GM21367 (cell line): ENCODE measurements at regions not wholly inside any gene's neighbourhood (a gene's known extent, or its start where the extent isn't known, plus 50 kb on each side); places are given as distances from the start of the nearest gene placed in this dataset.

ENCODE experiments used
- ATAC-seq: cut with Tn5 transposase; IDR thresholded peaks from one replicate; pipeline ENCODE4 v1.9.1; 2021; ENCODE audit not compliant: unreplicated experiment

DNA sequence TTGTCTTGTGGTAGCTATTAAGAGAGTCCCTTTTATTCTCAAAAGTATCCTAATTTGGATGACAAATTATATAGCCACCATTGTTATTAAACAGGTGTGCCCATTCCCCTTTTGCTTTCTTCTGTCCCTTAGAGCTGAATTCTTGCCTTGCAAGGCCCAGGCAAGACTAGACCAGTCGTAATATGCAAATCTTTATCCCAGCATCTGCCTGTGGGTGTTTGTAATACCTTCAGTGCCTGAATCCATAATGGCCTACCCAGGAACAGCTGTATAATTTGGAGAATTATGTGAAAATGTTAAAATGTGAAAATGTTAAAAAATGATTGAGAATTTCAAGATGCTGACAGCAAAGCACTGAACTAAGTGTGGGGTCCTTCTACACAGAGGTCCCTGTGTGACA is 403.0 kb upstream of the RBMS3 start:
- no peak for ATAC-seq

DNA sequence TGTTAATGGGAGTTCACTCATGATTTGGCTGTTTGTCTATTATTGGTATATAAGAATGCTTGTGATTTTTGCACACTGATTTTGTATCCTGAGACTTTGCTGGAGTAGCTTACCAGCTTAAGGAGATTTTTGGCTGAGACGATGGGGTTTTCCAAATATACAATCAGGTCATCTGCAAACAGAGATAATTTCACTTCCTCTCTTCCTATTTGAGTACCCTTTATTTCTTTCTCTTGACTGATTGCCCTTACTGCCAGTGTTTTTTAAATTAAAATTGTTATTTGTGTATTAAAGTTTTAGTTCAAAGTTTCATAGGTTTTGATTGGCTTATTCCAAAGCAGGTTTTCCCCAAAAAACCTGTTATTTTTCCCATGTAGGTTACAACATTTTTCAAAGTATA is 390.5 kb upstream of the RBMS3 start:
- ATAC-seq = no peak

- ATAC-seq = no peak
These were observed 389.4 kb upstream of the RBMS3 start for GRCh38 chr3:28891485-28891884.

GRCh38 chr3:28900301-28900700 is 380.6 kb upstream of the RBMS3 start:
- ATAC-seq = no peak

- no peak for ATAC-seq
These were observed 379.9 kb upstream of the RBMS3 start for GRCh38 chr3:28901018-28901417.

- ATAC-seq = no peak
These were observed 377.7 kb upstream of the RBMS3 start for GRCh38 chr3:28903171-28903601.

DNA sequence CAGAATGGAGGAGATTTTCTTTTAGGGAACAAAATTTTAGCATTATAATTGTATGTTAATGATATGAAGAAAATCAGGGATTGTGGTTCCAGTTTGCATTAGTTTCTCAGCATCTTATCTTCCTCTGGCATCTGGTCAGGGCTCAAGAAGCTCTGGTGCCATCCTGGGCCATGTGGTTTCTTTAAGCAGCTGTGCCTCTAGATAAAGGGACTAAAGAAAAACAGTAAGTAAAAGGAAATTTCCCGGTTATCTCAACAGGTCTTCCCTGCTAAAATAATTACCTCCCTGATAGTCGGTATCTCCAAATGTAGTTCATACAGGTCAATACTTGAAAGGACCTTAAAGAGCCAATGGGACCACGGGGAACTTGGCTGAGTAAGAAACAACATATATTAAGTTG is 375.1 kb upstream of the RBMS3 start:
- no peak for ATAC-seq

- ATAC-seq = no peak
These were observed 374.1 kb upstream of the RBMS3 start for GRCh38 chr3:28906561-28907310.

- no peak for ATAC-seq
These were observed 373.3 kb upstream of the RBMS3 start for GRCh38 chr3:28907616-28908015.

GRCh38 chr3:28912120-28912885 is 368.6 kb upstream of the RBMS3 start:
- no peak for ATAC-seq

- no peak for ATAC-seq
These were observed 364.9 kb upstream of the RBMS3 start for GRCh38 chr3:28915741-28916500.

GRCh38 chr3:28916713-28917499 is 364.0 kb upstream of the RBMS3 start:
- peak; percentile 95 for ATAC-seq

- ATAC-seq = no peak
These were observed 362.9 kb upstream of the RBMS3 start for GRCh38 chr3:28917895-28918475.

- ATAC-seq = no peak
These were observed 358.5 kb upstream of the RBMS3 start for GRCh38 chr3:28922376-28922775.

DNA sequence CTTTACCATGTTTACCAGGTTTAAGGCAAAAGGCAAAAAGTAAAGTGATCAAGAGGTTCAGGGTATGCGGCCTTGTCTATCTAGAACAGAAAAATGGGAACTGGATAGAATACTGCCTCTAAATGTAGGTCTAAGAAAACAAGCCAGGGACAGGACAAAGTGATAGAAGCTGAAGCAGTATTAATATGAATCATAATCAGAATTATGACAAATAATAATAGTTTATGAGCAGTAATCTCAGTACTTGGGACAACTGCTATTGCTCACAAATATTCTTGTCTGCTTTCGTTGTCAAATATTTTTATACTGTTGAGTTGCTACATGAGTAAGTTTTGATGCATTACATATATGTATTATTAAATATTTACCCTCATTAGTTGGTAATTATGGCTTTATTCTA is 356.9 kb upstream of the RBMS3 start:
- ATAC-seq = no peak

GRCh38 chr3:28924744-28925360 is 356.0 kb upstream of the RBMS3 start:
- no peak for ATAC-seq

GRCh38 chr3:28933337-28933736 is 347.5 kb upstream of the RBMS3 start:
- no peak for ATAC-seq

GRCh38 chr3:28934126-28934813 is 346.6 kb upstream of the RBMS3 start:
- ATAC-seq = no peak

GRCh38 chr3:28935146-28935545 is 345.7 kb upstream of the RBMS3 start:
- no peak for ATAC-seq

- no peak for ATAC-seq
These were observed 344.7 kb upstream of the RBMS3 start for GRCh38 chr3:28936154-28936553.
